DND-41 (cell line): ENCODE measurements at regions not wholly inside any gene's neighbourhood (a gene's known extent, or its start where the extent isn't known, plus 50 kb on each side); places are given as distances from the start of the nearest gene placed in this dataset.

ENCODE experiments used
- ATAC-seq: fragments of 200-7000 bp; cut with Tn5 transposase; 3 replicates; pipeline ENCODE4 v1.9.1; 2021; ENCODE audit warnings: low read depth; ENCODE audit not compliant: insufficient read depth
- DNase-seq: peaks from one replicate; pipeline ENCODE4 v3.0.0-alpha.2; 2020
- H2AFZ ChIP-seq: 2 replicates; pipeline ENCODE4 v1.6.0; 2012; ENCODE audit warnings: low read depth, low read length
- H3K27ac ChIP-seq: 2 replicates; pipeline ENCODE4 v1.5.1; 2012; ENCODE audit warnings: low read length, inconsistent platforms
- H3K27me3 ChIP-seq: fragments of 200-600 bp; sonication (generic); 2 replicates; pipeline ENCODE4 v1.6.0; 2012; ENCODE audit warnings: low read length, mild to moderate bottlenecking, inconsistent platforms; ENCODE audit not compliant: insufficient read depth, poor library complexity
- H3K36me3 ChIP-seq: 2 replicates; pipeline ENCODE4 v1.5.1; 2012; ENCODE audit warnings: low read length, inconsistent platforms; ENCODE audit not compliant: insufficient read depth
- H3K4me1 ChIP-seq: 2 replicates; pipeline ENCODE4 v1.5.1; 2012; ENCODE audit warnings: mild to moderate bottlenecking, low read length; ENCODE audit not compliant: insufficient read depth
- H3K4me2 ChIP-seq: 2 replicates; pipeline ENCODE4 v1.6.0; 2012; ENCODE audit warnings: mild to moderate bottlenecking, moderate library complexity, low read length, inconsistent platforms; ENCODE audit not compliant: insufficient read depth
- H3K4me3 ChIP-seq, 2 experiments: fragments of 200-600 bp in 1 of 2; shearing (Covaris generic) in 1 of 2; 2 replicates each; pipeline ENCODE4 v1.5.1; 2012 to 2016; ENCODE audit warnings: inconsistent platforms in 2 of 2, low read length in 2 of 2, mild to moderate bottlenecking in 2 of 2, low read depth in 1 of 2, moderate library complexity in 1 of 2
- H3K79me2 ChIP-seq: 2 replicates; pipeline ENCODE4 v1.6.0; 2012; ENCODE audit warnings: low read length, inconsistent platforms; ENCODE audit not compliant: insufficient read depth
- H3K9ac ChIP-seq: 2 replicates; pipeline ENCODE4 v1.6.0; 2012; ENCODE audit warnings: low read depth, mild to moderate bottlenecking, inconsistent platforms, low read length, moderate library complexity
- H3K9me3 ChIP-seq: 2 replicates; pipeline ENCODE4 v1.5.1; 2012; ENCODE audit warnings: low read length, moderate library complexity, mild to moderate bottlenecking, inconsistent platforms; ENCODE audit not compliant: insufficient read depth, severe bottlenecking
- H4K20me1 ChIP-seq: 2 replicates; pipeline ENCODE4 v1.6.0; 2012; ENCODE audit warnings: low read length; ENCODE audit not compliant: insufficient read depth
- EZH2 ChIP-seq: IDR thresholded peaks from 3 replicates; pipeline ENCODE4 v1.6.1; 2012; ENCODE audit warnings: borderline replicate concordance, low read depth, mild to moderate bottlenecking, moderate library complexity, low read length, inconsistent platforms; ENCODE audit not compliant: severe bottlenecking
- TF ChIP-seq, protein P1 (sequence below): IDR thresholded peaks from 2 replicates; pipeline ENCODE4 v1.5.1; 2012; ENCODE audit warnings: borderline replicate concordance, low read length, moderate library complexity, mild to moderate bottlenecking; ENCODE audit not compliant: poor library complexity, severe bottlenecking; ENCODE audit errors: extremely low read depth

GRCh38 chr3:144391236-144391635, 419.6 kb downstream of the DIPK2A start:
- ATAC-seq (no peak), DNase-seq (no peak)
- Histone ChIP-seq H4K20me1 (no peaks in the 10 kb centered on the region), H3K9ac (no peak overlapping the region), H3K36me3 (no peaks in the 10 kb centered on the region), H3K9me3 (no peaks in the 10 kb centered on the region), H3K27me3 (no peaks in the 10 kb centered on the region), H3K4me2 (no peak overlapping the region), H2AFZ (no peak overlapping the region), H3K4me1 (no peaks in the 10 kb centered on the region), H3K4me3 (no peak overlapping the region), H3K79me2 (no peaks in the 10 kb centered on the region), H3K27ac (no peak overlapping the region)
- no peak for TF ChIP-seq EZH2
- TF ChIP-seq, protein P1, sequence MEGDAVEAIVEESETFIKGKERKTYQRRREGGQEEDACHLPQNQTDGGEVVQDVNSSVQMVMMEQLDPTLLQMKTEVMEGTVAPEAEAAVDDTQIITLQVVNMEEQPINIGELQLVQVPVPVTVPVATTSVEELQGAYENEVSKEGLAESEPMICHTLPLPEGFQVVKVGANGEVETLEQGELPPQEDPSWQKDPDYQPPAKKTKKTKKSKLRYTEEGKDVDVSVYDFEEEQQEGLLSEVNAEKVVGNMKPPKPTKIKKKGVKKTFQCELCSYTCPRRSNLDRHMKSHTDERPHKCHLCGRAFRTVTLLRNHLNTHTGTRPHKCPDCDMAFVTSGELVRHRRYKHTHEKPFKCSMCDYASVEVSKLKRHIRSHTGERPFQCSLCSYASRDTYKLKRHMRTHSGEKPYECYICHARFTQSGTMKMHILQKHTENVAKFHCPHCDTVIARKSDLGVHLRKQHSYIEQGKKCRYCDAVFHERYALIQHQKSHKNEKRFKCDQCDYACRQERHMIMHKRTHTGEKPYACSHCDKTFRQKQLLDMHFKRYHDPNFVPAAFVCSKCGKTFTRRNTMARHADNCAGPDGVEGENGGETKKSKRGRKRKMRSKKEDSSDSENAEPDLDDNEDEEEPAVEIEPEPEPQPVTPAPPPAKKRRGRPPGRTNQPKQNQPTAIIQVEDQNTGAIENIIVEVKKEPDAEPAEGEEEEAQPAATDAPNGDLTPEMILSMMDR = no peak

GRCh38 chr3:144394032-144394431, 422.4 kb downstream of the DIPK2A start:
- no peak for TF ChIP-seq EZH2
- TF ChIP-seq, protein P1 = no peak
- DNase-seq (no peak), ATAC-seq (no peak)
- no peaks in the 10 kb centered on the region for H3K4me1 ChIP-seq
- H3K27me3 ChIP-seq = no peaks in the 10 kb centered on the region
- no peaks in the 10 kb centered on the region for H4K20me1 ChIP-seq
- no peaks in the 10 kb centered on the region for H3K9me3 ChIP-seq
- H3K27ac ChIP-seq = no peak overlapping the region
- H3K79me2 ChIP-seq = no peaks in the 10 kb centered on the region
- no peak overlapping the region for H3K4me3 ChIP-seq
- H2AFZ ChIP-seq = no peak overlapping the region
- no peak overlapping the region for H3K9ac ChIP-seq
- no peak overlapping the region for H3K4me2 ChIP-seq
- H3K36me3 ChIP-seq = no peaks in the 10 kb centered on the region

GRCh38 chr3:144402430-144402829, 430.8 kb downstream of the DIPK2A start:
- Histone ChIP-seq H3K27me3 (no peaks in the 10 kb centered on the region), H3K4me2 (no peak overlapping the region), H2AFZ (no peak overlapping the region), H3K9me3 (no peaks in the 10 kb centered on the region), H3K9ac (no peak overlapping the region), H3K4me1 (no peaks in the 10 kb centered on the region), H3K4me3 (no peak overlapping the region), H3K27ac (no peak overlapping the region), H4K20me1 (no peaks in the 10 kb centered on the region), H3K79me2 (no peaks in the 10 kb centered on the region), H3K36me3 (no peaks in the 10 kb centered on the region)
- TF ChIP-seq EZH2 = no peak
- TF ChIP-seq, protein P1 = no peak
- DNase-seq (no peak), ATAC-seq (no peak)

GRCh38 chr3:144403040-144403457, 431.4 kb downstream of the DIPK2A start:
- H3K27me3 ChIP-seq = no peaks in the 10 kb centered on the region
- no peaks in the 10 kb centered on the region for H3K79me2 ChIP-seq
- ATAC-seq = no peak
- H4K20me1 ChIP-seq = no peaks in the 10 kb centered on the region
- H3K9me3 ChIP-seq = no peaks in the 10 kb centered on the region
- no peaks in the 10 kb centered on the region for H3K36me3 ChIP-seq
- no peak for TF ChIP-seq EZH2
- TF ChIP-seq, protein P1 = no peak
- H3K9ac ChIP-seq = no peak overlapping the region
- H3K27ac ChIP-seq = no peak overlapping the region
- no peaks in the 10 kb centered on the region for H3K4me1 ChIP-seq
- no peak overlapping the region for H3K4me3 ChIP-seq
- H3K4me2 ChIP-seq = no peak overlapping the region
- no peak for DNase-seq
- H2AFZ ChIP-seq = no peak overlapping the region
